Right lobe of liver (tissue), 4 donors: ENCODE measurements at regions not wholly inside any gene's neighbourhood (a gene's known extent, or its start where the extent isn't known, plus 50 kb on each side); places are given as distances from the start of the nearest gene placed in this dataset.

Experiments used
- CTCF ChIP-seq, 4 donors: fragments of 200-600 bp in 3 of 4; fragments of 450-650 bp in 1 of 4; IDR thresholded peaks; one replicate each; pipeline versions ENCODE4 v1.5.1 to v1.8.0; 2016 to 2022; ENCODE audit warnings: antibody characterized with exemption in 4 of 4, mild to moderate bottlenecking in 2 of 4
- POLR2A ChIP-seq: fragments of 450-650 bp; IDR thresholded peaks from one replicate; pipeline ENCODE4 v1.6.1; 2017; ENCODE audit warnings: antibody characterized with exemption, mild to moderate bottlenecking
- donor health status: DM: no; HTN: no; CAD: no.
- donor health status: DM: no; HTN: no; CAD: no.
- donor health status: DM: no; HTN: yes; CAD: no.

- no peak for TF ChIP-seq POLR2A
- no peak for TF ChIP-seq CTCF (IDR thresholded peaks at IDR 0.05)
Measured at GRCh38 chr19:30625947-30626625, 253.9 kb downstream of the ZNF536 start.
